Esophagus muscularis mucosa (tissue), 4 donors: ENCODE measurements at regions not wholly inside any gene's neighbourhood (a gene's known extent, or its start where the extent isn't known, plus 50 kb on each side); places are given as distances from the start of the nearest gene placed in this dataset.

ENCODE experiments used
- CTCF ChIP-seq, 3 experiments: fragments of 200-600 bp in 2 of 3; fragments of 450-650 bp in 1 of 3; sonication (generic) in 2 of 3; IDR thresholded peaks; one replicate each; pipeline ENCODE4 v1.5.1; 2017 to 2019; ENCODE audit warnings: antibody characterized with exemption in 3 of 3, mild to moderate bottlenecking in 2 of 3, moderate library complexity in 1 of 3
- EP300 ChIP-seq: sonication (generic); formaldehyde crosslinking; IDR thresholded peaks from one replicate; pipeline ENCODE4 v1.6.1; 2017; ENCODE audit warnings: antibody characterized with exemption
- POLR2A ChIP-seq: fragments of 450-650 bp; IDR thresholded peaks from one replicate; pipeline ENCODE4 v1.6.1; 2017; ENCODE audit warnings: antibody characterized with exemption, moderate library complexity, mild to moderate bottlenecking, low read depth
- POLR2AphosphoS5 ChIP-seq, 2 donors: sonication (generic); formaldehyde crosslinking; IDR thresholded peaks; one replicate each; pipeline ENCODE4 v1.6.1; 2017; ENCODE audit warnings: antibody characterized with exemption in 2 of 2

GRCh38 chr7:159253657-159254056 lies 109.0 kb upstream of the VIPR2 start:
- TF ChIP-seq CTCF (IDR thresholded peaks at IDR 0.05) (no peak), POLR2A (no peak), EP300 (no peak), POLR2AphosphoS5 (IDR thresholded peaks at IDR 0.05) (no peak)
